DOHH2 (cell line): ENCODE measurements at regions not wholly inside any gene's neighbourhood (a gene's known extent, or its start where the extent isn't known, plus 50 kb on each side); places are given as distances from the start of the nearest gene placed in this dataset.
"Not testable (repeated sequence)": the region's sequence is repeated elsewhere in the genome, so short reads cannot be mapped to it uniquely, and the experiment has no call there.

Experiments used
- H3F3A ChIP-seq: fragments of 200-600 bp; sonication (generic), shearing (Covaris generic); 2 replicates; pipeline ENCODE4 v1.6.0; 2016; ENCODE audit warnings: antibody characterized with exemption, mild to moderate bottlenecking; ENCODE audit not compliant: control insufficient read depth, insufficient read depth
- H3K27ac ChIP-seq: fragments of 200-600 bp; sonication (generic); 2 replicates; pipeline ENCODE4 v1.5.1; 2014; ENCODE audit warnings: low read depth, mild to moderate bottlenecking, low read length, moderate library complexity
- H3K27me3 ChIP-seq: fragments of 200-600 bp; sonication (generic); 2 replicates; pipeline ENCODE4 v1.6.1; 2014; ENCODE audit warnings: mild to moderate bottlenecking, low read length, mixed read lengths; ENCODE audit not compliant: control insufficient read depth
- H3K36me3 ChIP-seq: fragments of 200-600 bp; sonication (generic); 2 replicates; pipeline ENCODE4 v1.6.1; 2014; ENCODE audit warnings: mild to moderate bottlenecking, low read length, moderate library complexity, mixed read lengths; ENCODE audit not compliant: control insufficient read depth
- H3K4me1 ChIP-seq: fragments of 200-600 bp; sonication (generic); 2 replicates; pipeline ENCODE4 v1.6.1; 2014; ENCODE audit warnings: mild to moderate bottlenecking, low read length, mixed read lengths; ENCODE audit not compliant: control insufficient read depth
- H3K4me2 ChIP-seq: fragments of 200-600 bp; sonication (generic); 2 replicates; pipeline ENCODE4 v1.6.0; 2014; ENCODE audit warnings: mild to moderate bottlenecking, low read length, moderate library complexity
- H3K4me3 ChIP-seq: fragments of 200-600 bp; sonication (generic); 2 replicates; pipeline ENCODE4 v1.5.1; 2014; ENCODE audit warnings: mild to moderate bottlenecking, low read length, mixed read lengths
- H3K79me2 ChIP-seq: fragments of 200-600 bp; sonication (generic); 2 replicates; pipeline ENCODE4 v1.6.1; 2014; ENCODE audit warnings: mild to moderate bottlenecking, low read length, mixed read lengths; ENCODE audit not compliant: control insufficient read depth
- H3K9me2 ChIP-seq: fragments of 200-600 bp; sonication (generic); replicated peaks from 2 replicates; pipeline ENCODE4 v1.6.1; 2014; ENCODE audit warnings: mild to moderate bottlenecking, low read length, mixed read lengths; ENCODE audit not compliant: control insufficient read depth
- H3K9me3 ChIP-seq: fragments of 200-600 bp; sonication (generic); 2 replicates; pipeline ENCODE4 v1.6.1; 2014; ENCODE audit warnings: antibody characterized with exemption, low read length, mixed read lengths; ENCODE audit not compliant: control insufficient read depth, insufficient read depth
- H4K20me1 ChIP-seq: fragments of 200-600 bp; sonication (generic); 2 replicates; pipeline ENCODE4 v1.6.0; 2014; ENCODE audit warnings: low read depth, mild to moderate bottlenecking, antibody characterized with exemption, low read length, moderate library complexity; ENCODE audit not compliant: control insufficient read depth, insufficient read depth
- EZH2phosphoT487 ChIP-seq: fragments of 200-600 bp; sonication (generic); IDR thresholded peaks from 2 replicates; pipeline ENCODE4 v1.6.1; 2017; ENCODE audit warnings: borderline replicate concordance, mild to moderate bottlenecking, antibody characterized with exemption, low read length, moderate library complexity, mixed read lengths
- TF ChIP-seq, protein P1 (sequence below): fragments of 200-600 bp; sonication (generic); IDR thresholded peaks from one replicate; pipeline ENCODE4 v1.5.1; 2014; ENCODE audit warnings: antibody characterized with exemption, mild to moderate bottlenecking, low read depth, low read length; ENCODE audit not compliant: poor library complexity, severe bottlenecking

- Histone ChIP-seq H3K36me3 (no peaks in the 10 kb centered on the region), H3K27ac (no peak overlapping the region), H3F3A (no peaks in the 10 kb centered on the region), H3K79me2 (no peaks in the 10 kb centered on the region), H3K27me3 (no peaks in the 10 kb centered on the region), H3K4me2 (no peak overlapping the region), H4K20me1 (no peaks in the 10 kb centered on the region), H3K9me2 (no peaks in the 10 kb centered on the region), H3K4me3 (no peak overlapping the region), H3K9me3 (no peaks in the 10 kb centered on the region), H3K4me1 (no peaks in the 10 kb centered on the region)
- no peak for TF ChIP-seq EZH2phosphoT487
- TF ChIP-seq, protein P1, sequence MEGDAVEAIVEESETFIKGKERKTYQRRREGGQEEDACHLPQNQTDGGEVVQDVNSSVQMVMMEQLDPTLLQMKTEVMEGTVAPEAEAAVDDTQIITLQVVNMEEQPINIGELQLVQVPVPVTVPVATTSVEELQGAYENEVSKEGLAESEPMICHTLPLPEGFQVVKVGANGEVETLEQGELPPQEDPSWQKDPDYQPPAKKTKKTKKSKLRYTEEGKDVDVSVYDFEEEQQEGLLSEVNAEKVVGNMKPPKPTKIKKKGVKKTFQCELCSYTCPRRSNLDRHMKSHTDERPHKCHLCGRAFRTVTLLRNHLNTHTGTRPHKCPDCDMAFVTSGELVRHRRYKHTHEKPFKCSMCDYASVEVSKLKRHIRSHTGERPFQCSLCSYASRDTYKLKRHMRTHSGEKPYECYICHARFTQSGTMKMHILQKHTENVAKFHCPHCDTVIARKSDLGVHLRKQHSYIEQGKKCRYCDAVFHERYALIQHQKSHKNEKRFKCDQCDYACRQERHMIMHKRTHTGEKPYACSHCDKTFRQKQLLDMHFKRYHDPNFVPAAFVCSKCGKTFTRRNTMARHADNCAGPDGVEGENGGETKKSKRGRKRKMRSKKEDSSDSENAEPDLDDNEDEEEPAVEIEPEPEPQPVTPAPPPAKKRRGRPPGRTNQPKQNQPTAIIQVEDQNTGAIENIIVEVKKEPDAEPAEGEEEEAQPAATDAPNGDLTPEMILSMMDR: no peak
These were observed 285.0 kb upstream of the DIPK2B start for GRCh38 chrX:45485719-45486118.

GRCh38 chrX:45479835-45480422 is 279.3 kb upstream of the DIPK2B start:
- no peak overlapping the region for H3K4me3 ChIP-seq
- no peak overlapping the region for H3K27ac ChIP-seq
- H4K20me1 ChIP-seq: no peaks in the 10 kb centered on the region
- H3F3A ChIP-seq: no peaks in the 10 kb centered on the region
- H3K4me1 ChIP-seq: no peaks in the 10 kb centered on the region
- H3K4me2 ChIP-seq: no peak overlapping the region
- no peaks in the 10 kb centered on the region for H3K9me3 ChIP-seq
- no peaks in the 10 kb centered on the region for H3K27me3 ChIP-seq
- H3K9me2 ChIP-seq: no peaks in the 10 kb centered on the region
- no peaks in the 10 kb centered on the region for H3K36me3 ChIP-seq
- H3K79me2 ChIP-seq: no peaks in the 10 kb centered on the region
- TF ChIP-seq EZH2phosphoT487: no peak
- TF ChIP-seq, protein P1: no peak

- Histone ChIP-seq H3F3A (no peaks in the 10 kb centered on the region), H3K4me1 (no peaks in the 10 kb centered on the region), H3K4me2 (no peak overlapping the region), H3K4me3 (no peak overlapping the region), H3K27me3 (no peaks in the 10 kb centered on the region), H3K36me3 (no peaks in the 10 kb centered on the region), H4K20me1 (no peaks in the 10 kb centered on the region), H3K79me2 (no peaks in the 10 kb centered on the region), H3K27ac (no peak overlapping the region), H3K9me2 (no peaks in the 10 kb centered on the region), H3K9me3 (no peaks in the 10 kb centered on the region)
- no peak for TF ChIP-seq EZH2phosphoT487
These were observed 278.6 kb upstream of the DIPK2B start for GRCh38 chrX:45479196-45479834.

DNA sequence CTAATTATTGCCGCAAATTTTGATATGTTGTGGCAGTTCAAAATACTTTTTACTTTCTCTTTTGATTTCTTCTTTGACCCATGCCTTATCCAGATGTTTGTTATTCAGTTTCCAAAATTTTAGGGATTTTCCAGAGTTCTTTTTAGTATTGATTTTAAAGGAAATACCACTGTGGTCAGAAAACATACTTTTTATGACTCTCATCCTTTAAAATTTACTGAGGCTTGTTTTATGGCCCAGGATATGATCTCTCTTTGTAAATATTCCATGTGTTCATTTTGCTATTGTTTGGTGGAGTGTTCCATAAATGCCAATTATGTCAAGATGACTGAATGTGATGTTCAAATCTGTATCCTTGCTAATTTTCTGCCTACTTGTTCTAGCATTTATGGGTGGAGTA is 272.3 kb upstream of the DIPK2B start:
- no peak overlapping the region for H3K27ac ChIP-seq
- no peak overlapping the region for H3K4me3 ChIP-seq
- no peaks in the 10 kb centered on the region for H3K9me2 ChIP-seq
- no peaks in the 10 kb centered on the region for H3F3A ChIP-seq
- no peaks in the 10 kb centered on the region for H3K79me2 ChIP-seq
- TF ChIP-seq, protein P1: no peak
- no peak for TF ChIP-seq EZH2phosphoT487
- no peaks in the 10 kb centered on the region for H3K9me3 ChIP-seq
- no peak overlapping the region for H3K4me2 ChIP-seq
- H3K27me3 ChIP-seq: no peaks in the 10 kb centered on the region
- no peaks in the 10 kb centered on the region for H3K36me3 ChIP-seq
- no peaks in the 10 kb centered on the region for H4K20me1 ChIP-seq
- H3K4me1 ChIP-seq: no peaks in the 10 kb centered on the region

DNA sequence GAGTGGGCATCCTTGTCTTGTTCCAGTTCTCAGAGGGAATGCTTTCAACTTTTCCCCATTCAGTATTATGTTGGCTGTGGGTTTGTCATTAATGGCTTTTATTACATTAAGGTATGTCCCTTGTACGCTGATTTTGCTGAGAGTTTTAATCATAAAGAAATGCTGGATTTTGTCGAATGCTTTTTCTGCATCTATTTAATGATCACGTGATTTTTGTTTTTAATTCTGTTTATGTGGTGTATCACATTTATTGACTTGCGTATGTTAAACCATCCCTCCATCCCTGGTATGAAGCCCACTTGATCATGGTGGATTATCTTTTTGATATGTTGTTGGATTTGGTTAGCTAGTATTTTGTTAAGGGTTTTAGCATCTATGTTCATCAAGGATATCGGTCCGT is 266.9 kb upstream of the DIPK2B start:
- H3K4me2 ChIP-seq, H3K4me1 ChIP-seq, H3K9me2 ChIP-seq, H3K9me3 ChIP-seq, H3F3A ChIP-seq, H3K79me2 ChIP-seq, H3K27me3 ChIP-seq, H3K36me3 ChIP-seq, H4K20me1 ChIP-seq, H3K27ac ChIP-seq, H3K4me3 ChIP-seq: not testable (repeated sequence)

- H3K4me1 ChIP-seq, H3K9me2 ChIP-seq, H3K27me3 ChIP-seq, H4K20me1 ChIP-seq, H3K36me3 ChIP-seq, H3K4me3 ChIP-seq, H3K4me2 ChIP-seq, H3K79me2 ChIP-seq, H3K27ac ChIP-seq, H3F3A ChIP-seq, H3K9me3 ChIP-seq: not testable (repeated sequence)
These were observed 255.1 kb upstream of the DIPK2B start for GRCh38 chrX:45455732-45456131.
